Neural progenitor cell (in vitro differentiated cells): ENCODE measurements at regions not wholly inside any gene's neighbourhood (a gene's known extent, or its start where the extent isn't known, plus 50 kb on each side); places are given as distances from the start of the nearest gene placed in this dataset.

Experiments used
- DNase-seq: peaks from one replicate; pipeline ENCODE4 v3.0.0-alpha.2; 2016; ENCODE audit warnings: low spot score
- H2AFZ ChIP-seq: fragments of 200-600 bp; sonication (generic); replicated peaks from 2 replicates; pipeline ENCODE4 v1.6.1; 2016; ENCODE audit warnings: antibody characterized with exemption
- H3F3A ChIP-seq: fragments of 200-600 bp; sonication (generic); 2 replicates; pipeline ENCODE4 v1.6.1; 2016; ENCODE audit warnings: antibody characterized with exemption, low read depth
- H3K27ac ChIP-seq: fragments of 200-600 bp; sonication (generic); 2 replicates; pipeline ENCODE4 v1.5.1; 2016; ENCODE audit warnings: mild to moderate bottlenecking
- H3K27me3 ChIP-seq: fragments of 200-600 bp; sonication (generic); 2 replicates; pipeline ENCODE4 v1.6.1; 2016; ENCODE audit warnings: mild to moderate bottlenecking, moderate library complexity
- H3K36me3 ChIP-seq: fragments of 200-600 bp; sonication (generic); 2 replicates; pipeline ENCODE4 v1.5.1; 2016
- H3K4me1 ChIP-seq: fragments of 200-600 bp; sonication (generic); 2 replicates; pipeline ENCODE4 v1.6.1; 2016; ENCODE audit warnings: mixed run types
- H3K4me2 ChIP-seq: fragments of 200-600 bp; sonication (generic); 2 replicates; pipeline ENCODE4 v1.6.1; 2016
- H3K4me3 ChIP-seq: fragments of 200-600 bp; sonication (generic); 2 replicates; pipeline ENCODE4 v1.5.1; 2016
- H3K79me2 ChIP-seq: fragments of 200-600 bp; sonication (generic); 2 replicates; pipeline ENCODE4 v1.6.1; 2016; ENCODE audit warnings: low read depth
- H3K9ac ChIP-seq: fragments of 200-600 bp; sonication (generic); 2 replicates; pipeline ENCODE4 v1.6.1; 2016
- H3K9me3 ChIP-seq: fragments of 200-600 bp; sonication (generic); 2 replicates; pipeline ENCODE4 v1.5.1; 2016; ENCODE audit warnings: low read depth
- H4K20me1 ChIP-seq: fragments of 200-600 bp; sonication (generic); 2 replicates; pipeline ENCODE4 v1.6.1; 2016; ENCODE audit warnings: low read depth
- H3K27ac Mint-ChIP-seq: 3 replicates; pipeline ENCODE4 v1.8.0; 2021; ENCODE audit warnings: mixed read lengths
- H3K27me3 Mint-ChIP-seq: 2 replicates; pipeline ENCODE4 v1.8.0; 2022; ENCODE audit warnings: low read depth, mild to moderate bottlenecking, inconsistent platforms, moderate library complexity, mixed read lengths; ENCODE audit not compliant: insufficient read depth
- H3K36me3 Mint-ChIP-seq: 3 replicates; pipeline ENCODE4 v1.8.0; 2021; ENCODE audit warnings: mixed read lengths
- H3K4me1 Mint-ChIP-seq: 3 replicates; pipeline ENCODE4 v1.8.0; 2021; ENCODE audit warnings: mixed read lengths
- H3K4me3 Mint-ChIP-seq: 3 replicates; pipeline ENCODE4 v1.8.0; 2021; ENCODE audit warnings: mild to moderate bottlenecking, moderate library complexity, mixed read lengths
- H3K9me3 Mint-ChIP-seq: 3 replicates; pipeline ENCODE4 v1.8.0; 2020; ENCODE audit warnings: mixed read lengths
- EZH2 ChIP-seq: fragments of 200-600 bp; sonication (generic); IDR thresholded peaks from 2 replicates; pipeline ENCODE4 v1.6.1; 2017; ENCODE audit warnings: antibody characterized with exemption, mild to moderate bottlenecking, moderate library complexity
- EZH2phosphoT487 ChIP-seq: fragments of 200-600 bp; sonication (generic); IDR thresholded peaks from 2 replicates; pipeline ENCODE4 v1.6.1; 2017; ENCODE audit warnings: antibody characterized with exemption
- TF ChIP-seq, protein P1 (sequence below): fragments of 200-600 bp; sonication (generic); IDR thresholded peaks from 2 replicates; pipeline ENCODE4 v1.5.1; 2017; ENCODE audit warnings: antibody characterized with exemption, mild to moderate bottlenecking

DNA sequence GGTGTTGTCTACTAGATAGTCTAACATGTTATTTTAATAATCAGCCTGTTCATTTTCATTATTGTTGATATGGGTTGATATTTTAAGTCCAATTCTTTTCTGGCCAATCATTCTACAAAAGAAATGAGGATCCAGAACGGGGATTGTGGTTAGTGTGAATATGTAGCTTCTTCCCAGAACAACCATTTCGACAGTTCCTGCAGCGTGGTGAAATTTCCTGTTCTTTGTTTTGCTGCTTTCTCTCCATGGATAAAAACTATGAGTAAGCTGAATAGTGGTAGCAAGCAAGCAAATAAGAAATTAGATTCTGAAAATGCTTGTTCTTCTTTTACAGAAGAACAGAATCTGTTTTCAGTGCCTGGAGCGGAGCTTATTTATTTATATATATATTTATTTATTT lies 65.5 kb upstream of the F13A1 start:
- no peak overlapping the region for H3K27ac Mint-ChIP-seq
- H3K9me3 ChIP-seq, result no peaks in the 10 kb centered on the region

GRCh38 chr6:6390849-6391602 lies 70.6 kb upstream of the F13A1 start:
- TF ChIP-seq EZH2 (no peak), EZH2phosphoT487 (no peak)
- TF ChIP-seq, protein P1, sequence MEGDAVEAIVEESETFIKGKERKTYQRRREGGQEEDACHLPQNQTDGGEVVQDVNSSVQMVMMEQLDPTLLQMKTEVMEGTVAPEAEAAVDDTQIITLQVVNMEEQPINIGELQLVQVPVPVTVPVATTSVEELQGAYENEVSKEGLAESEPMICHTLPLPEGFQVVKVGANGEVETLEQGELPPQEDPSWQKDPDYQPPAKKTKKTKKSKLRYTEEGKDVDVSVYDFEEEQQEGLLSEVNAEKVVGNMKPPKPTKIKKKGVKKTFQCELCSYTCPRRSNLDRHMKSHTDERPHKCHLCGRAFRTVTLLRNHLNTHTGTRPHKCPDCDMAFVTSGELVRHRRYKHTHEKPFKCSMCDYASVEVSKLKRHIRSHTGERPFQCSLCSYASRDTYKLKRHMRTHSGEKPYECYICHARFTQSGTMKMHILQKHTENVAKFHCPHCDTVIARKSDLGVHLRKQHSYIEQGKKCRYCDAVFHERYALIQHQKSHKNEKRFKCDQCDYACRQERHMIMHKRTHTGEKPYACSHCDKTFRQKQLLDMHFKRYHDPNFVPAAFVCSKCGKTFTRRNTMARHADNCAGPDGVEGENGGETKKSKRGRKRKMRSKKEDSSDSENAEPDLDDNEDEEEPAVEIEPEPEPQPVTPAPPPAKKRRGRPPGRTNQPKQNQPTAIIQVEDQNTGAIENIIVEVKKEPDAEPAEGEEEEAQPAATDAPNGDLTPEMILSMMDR, result no peak

More for the DNA sequence above, 65.5 kb upstream of the F13A1 start:
- H3K79me2 ChIP-seq, result no peaks in the 10 kb centered on the region
- H3K36me3 ChIP-seq, result no peaks in the 10 kb centered on the region
- H3K4me3 Mint-ChIP-seq, result no peak overlapping the region
- no peak overlapping the region for H3K9ac ChIP-seq
- H3K4me1 Mint-ChIP-seq, result peaks cover 3% of the 10 kb centered on the region
- no peak overlapping the region for H3K4me3 ChIP-seq
- H2AFZ ChIP-seq, result no peak overlapping the region
- H3K27ac ChIP-seq, result no peak overlapping the region
- H3K36me3 Mint-ChIP-seq, result no peaks in the 10 kb centered on the region
- no peak overlapping the region for H3K4me2 ChIP-seq
- no peaks in the 10 kb centered on the region for H4K20me1 ChIP-seq
- H3F3A ChIP-seq, result no peaks in the 10 kb centered on the region
- H3K4me1 ChIP-seq, result no peaks in the 10 kb centered on the region
- TF ChIP-seq EZH2phosphoT487, result no peak
- no peak for DNase-seq
- no peaks in the 10 kb centered on the region for H3K9me3 Mint-ChIP-seq
- H3K27me3 ChIP-seq, result no peaks in the 10 kb centered on the region
- no peaks in the 10 kb centered on the region for H3K27me3 Mint-ChIP-seq

GRCh38 chr6:6392214-6393068 lies 72.0 kb upstream of the F13A1 start:
- H3K9me3 ChIP-seq, result no peaks in the 10 kb centered on the region
- no peak for DNase-seq
- H3K27ac ChIP-seq, result no peak overlapping the region
- no peaks in the 10 kb centered on the region for H3K27me3 ChIP-seq
- no peaks in the 10 kb centered on the region for H3K79me2 ChIP-seq
- no peaks in the 10 kb centered on the region for H3K4me1 ChIP-seq
- H3K4me1 Mint-ChIP-seq, result peaks cover 3% of the 10 kb centered on the region
- H3K4me2 ChIP-seq, result no peak overlapping the region
- H3K27me3 Mint-ChIP-seq, result no peaks in the 10 kb centered on the region
- no peaks in the 10 kb centered on the region for H3K9me3 Mint-ChIP-seq
- H3F3A ChIP-seq, result no peaks in the 10 kb centered on the region
- no peak overlapping the region for H3K27ac Mint-ChIP-seq
- no peak overlapping the region for H3K9ac ChIP-seq
- H3K4me3 Mint-ChIP-seq, result no peak overlapping the region
- no peaks in the 10 kb centered on the region for H3K36me3 Mint-ChIP-seq
- H3K36me3 ChIP-seq, result no peaks in the 10 kb centered on the region
- TF ChIP-seq, protein P1, result no peak
- TF ChIP-seq EZH2phosphoT487 (no peak), EZH2 (no peak)
- no peak overlapping the region for H2AFZ ChIP-seq
- no peak overlapping the region for H3K4me3 ChIP-seq
- no peaks in the 10 kb centered on the region for H4K20me1 ChIP-seq

More at GRCh38 chr6:6390849-6391602, 70.6 kb upstream of the F13A1 start:
- Histone ChIP-seq H3K9ac (no peak overlapping the region), H2AFZ (peak overlapping the region; percentile 40), H3K27me3 (no peaks in the 10 kb centered on the region), H3K27ac (no peak overlapping the region), H3K9me3 (no peaks in the 10 kb centered on the region), H3K4me2 (no peak overlapping the region), H4K20me1 (no peaks in the 10 kb centered on the region), H3K4me1 (no peaks in the 10 kb centered on the region), H3F3A (no peaks in the 10 kb centered on the region), H3K4me3 (no peak overlapping the region), H3K79me2 (no peaks in the 10 kb centered on the region), H3K36me3 (no peaks in the 10 kb centered on the region)
- no peak overlapping the region for H3K4me3 Mint-ChIP-seq
- no peaks in the 10 kb centered on the region for H3K27me3 Mint-ChIP-seq
- no peaks in the 10 kb centered on the region for H3K36me3 Mint-ChIP-seq
- no peak for DNase-seq
- H3K27ac Mint-ChIP-seq, result no peak overlapping the region
- no peaks in the 10 kb centered on the region for H3K9me3 Mint-ChIP-seq
- H3K4me1 Mint-ChIP-seq, result peaks cover 3% of the 10 kb centered on the region
